Mesenchymal stem cell (in vitro differentiated cells and primary cell): ENCODE measurements at regions not wholly inside any gene's neighbourhood (a gene's known extent, or its start where the extent isn't known, plus 50 kb on each side); places are given as distances from the start of the nearest gene placed in this dataset.

Source experiments
- DNase-seq: peaks from one replicate; pipeline ENCODE4 v3.0.0-alpha.2; 2013
- H2AFZ ChIP-seq: one replicate; pipeline ENCODE4 v1.6.1; 2013; ENCODE audit warnings: low read depth, mild to moderate bottlenecking, control low read depth, inconsistent platforms, low read length, moderate library complexity
- H2AK5ac ChIP-seq: 2 replicates; pipeline ENCODE4 v1.6.1; 2013; ENCODE audit warnings: low read length, moderate library complexity, mild to moderate bottlenecking, inconsistent platforms; ENCODE audit not compliant: severe bottlenecking
- H2BK120ac ChIP-seq: one replicate; pipeline ENCODE4 v1.6.1; 2013; ENCODE audit warnings: low read depth, mild to moderate bottlenecking, inconsistent platforms, low read length, moderate library complexity
- H2BK12ac ChIP-seq, 2 experiments: one replicate each; pipeline ENCODE4 v1.6.1; 2013; ENCODE audit warnings: inconsistent platforms in 2 of 2, low read length in 2 of 2, mild to moderate bottlenecking in 2 of 2, moderate library complexity in 2 of 2, control low read depth in 1 of 2
- H2BK15ac ChIP-seq: one replicate; pipeline ENCODE4 v1.6.1; 2013; ENCODE audit warnings: mild to moderate bottlenecking, low read depth, inconsistent platforms; ENCODE audit not compliant: poor library complexity, severe bottlenecking
- H2BK5ac ChIP-seq: 2 replicates; pipeline ENCODE4 v1.6.1; 2013; ENCODE audit warnings: low read depth, mild to moderate bottlenecking, low read length, control low read depth, inconsistent platforms; ENCODE audit not compliant: poor library complexity, severe bottlenecking
- H3K14ac ChIP-seq, 2 experiments: one replicate each; pipeline ENCODE4 v1.6.1; 2013; ENCODE audit warnings: inconsistent platforms in 2 of 2, low read length in 2 of 2, control low read depth in 1 of 2, mild to moderate bottlenecking in 1 of 2, moderate library complexity in 1 of 2
- H3K18ac ChIP-seq, 2 experiments: one replicate each; pipeline ENCODE4 v1.6.1; 2013; ENCODE audit warnings: inconsistent platforms in 2 of 2, low read length in 2 of 2, control low read depth in 1 of 2, low read depth in 1 of 2, mild to moderate bottlenecking in 1 of 2
- H3K23ac ChIP-seq, 2 experiments: one replicate each; pipeline ENCODE4 v1.6.1; 2013; ENCODE audit warnings: inconsistent platforms in 2 of 2, low read length in 2 of 2, mild to moderate bottlenecking in 2 of 2, moderate library complexity in 2 of 2, control low read depth in 1 of 2
- H3K27ac ChIP-seq: 2 replicates; pipeline ENCODE4 v1.5.1; 2013; ENCODE audit warnings: mild to moderate bottlenecking, moderate library complexity, low read length, control low read depth, inconsistent platforms; ENCODE audit not compliant: poor library complexity, severe bottlenecking
- H3K27me3 ChIP-seq, 2 experiments: 2 replicates each; pipeline versions ENCODE4 v1.6.1 to v1.7.0; 2013; ENCODE audit warnings: low read length in 2 of 2, mild to moderate bottlenecking in 2 of 2, moderate library complexity in 2 of 2, control low read depth in 1 of 2, inconsistent platforms in 1 of 2; ENCODE audit not compliant: control insufficient read depth in 1 of 2, insufficient read depth in 1 of 2
- H3K36me3 ChIP-seq, 2 experiments: 2 replicates each; pipeline versions ENCODE4 v1.6.1 to v1.7.0; 2013; ENCODE audit warnings: low read length in 2 of 2, control low read depth in 1 of 2, inconsistent platforms in 1 of 2, low read depth in 1 of 2, mild to moderate bottlenecking in 1 of 2; ENCODE audit not compliant: insufficient read depth in 2 of 2, control insufficient read depth in 1 of 2
- H3K4ac ChIP-seq, 2 experiments: one replicate each; pipeline ENCODE4 v1.6.1; 2013; ENCODE audit warnings: inconsistent platforms in 2 of 2, low read length in 2 of 2, mild to moderate bottlenecking in 2 of 2, moderate library complexity in 2 of 2, control low read depth in 1 of 2, low read depth in 1 of 2
- H3K4me1 ChIP-seq: 2 replicates; pipeline ENCODE4 v1.6.1; 2013; ENCODE audit warnings: low read depth, low read length, control low read depth; ENCODE audit not compliant: control insufficient read depth, insufficient read depth
- H3K4me2 ChIP-seq: 2 replicates; pipeline ENCODE4 v1.6.1; 2013; ENCODE audit warnings: low read length, mild to moderate bottlenecking, inconsistent platforms; ENCODE audit not compliant: poor library complexity, severe bottlenecking
- H3K4me3 ChIP-seq, 2 experiments: 2 replicates each; pipeline versions ENCODE4 v1.5.1 to v1.7.0; 2013; ENCODE audit warnings: low read length in 2 of 2, mild to moderate bottlenecking in 2 of 2, control low read depth in 1 of 2, low read depth in 1 of 2; ENCODE audit not compliant: insufficient read depth in 1 of 2
- H3K79me1 ChIP-seq: replicated peaks from 2 replicates; pipeline ENCODE4 v1.6.1; 2013; ENCODE audit warnings: mild to moderate bottlenecking, control low read depth, low read length, inconsistent platforms; ENCODE audit not compliant: poor library complexity, severe bottlenecking
- H3K9ac ChIP-seq: 2 replicates; pipeline ENCODE4 v1.7.0; 2013; ENCODE audit warnings: mild to moderate bottlenecking, low read length, moderate library complexity
- H3K9me3 ChIP-seq: 2 replicates; pipeline ENCODE4 v1.7.0; 2013; ENCODE audit warnings: mild to moderate bottlenecking, low read length; ENCODE audit not compliant: control insufficient read depth
- H4K8ac ChIP-seq: one replicate; pipeline ENCODE4 v1.6.1; 2013; ENCODE audit warnings: inconsistent platforms, mild to moderate bottlenecking, low read length, moderate library complexity
- H4K91ac ChIP-seq: one replicate; pipeline ENCODE4 v1.6.1; 2013; ENCODE audit warnings: mild to moderate bottlenecking, low read length, inconsistent platforms
- WGBS: methylation state at CpG from one replicate; pipeline ENCODE4 v1.1.7; 2013; ENCODE audit warnings: mixed read lengths; 5-methylcytosine and 5-hydroxymethylcytosine counted together

DNA sequence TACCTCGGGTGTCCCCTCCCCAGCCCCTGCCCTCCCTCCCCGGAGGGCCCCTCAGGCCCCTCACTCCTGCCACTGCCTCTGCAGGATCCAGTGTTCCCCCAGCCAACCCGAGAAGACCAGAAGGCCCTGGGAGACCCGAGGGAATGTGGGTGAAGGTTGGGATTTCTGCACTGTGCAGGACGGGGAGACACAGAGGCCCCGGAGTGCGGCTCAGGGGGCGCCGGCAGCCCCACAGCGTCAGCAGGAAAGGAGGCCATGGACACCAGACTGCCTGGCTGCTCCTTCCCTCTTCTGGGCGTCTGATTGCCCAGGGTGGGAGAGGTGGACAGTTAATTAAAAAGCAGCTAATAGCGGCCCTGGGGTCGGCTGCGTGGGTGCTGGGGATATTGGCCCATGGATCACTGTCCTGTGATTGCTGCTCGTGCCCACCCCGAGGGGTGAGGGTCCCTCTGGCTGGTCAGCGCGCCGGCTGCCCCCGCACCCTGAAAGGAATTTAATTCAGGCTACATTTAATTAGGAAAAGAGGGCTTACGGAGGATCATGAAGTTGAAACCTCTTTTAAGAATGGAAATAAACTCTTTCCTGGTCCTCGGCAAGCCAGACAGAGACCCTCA lies 57.8 kb upstream of the NKX1-1 start:
- H2BK5ac ChIP-seq: no peak overlapping the region
- peaks cover 11 to 63% of the 10 kb centered on the region in 2 experiments for H3K27me3 ChIP-seq
- H3K9ac ChIP-seq: no peak overlapping the region
- no peaks in the 10 kb centered on the region for H3K79me1 ChIP-seq
- no peak overlapping the region for H3K4ac ChIP-seq
- no peak overlapping the region for H3K4me2 ChIP-seq
- no peak overlapping the region for H4K8ac ChIP-seq
- no peak overlapping the region for H3K14ac ChIP-seq
- H2AK5ac ChIP-seq: no peak overlapping the region
- no peak overlapping the region for H3K18ac ChIP-seq
- 86% methylated on average over 21 of the region's 22 CpGs for WGBS
- H2AFZ ChIP-seq: no peak overlapping the region
- H4K91ac ChIP-seq: no peak overlapping the region
- no peak overlapping the region for H3K23ac ChIP-seq
- no peak overlapping the region for H3K4me3 ChIP-seq
- no peak for DNase-seq
- H3K27ac ChIP-seq: no peak overlapping the region
- no peak overlapping the region for H2BK15ac ChIP-seq
- H3K36me3 ChIP-seq: no peaks in the 10 kb centered on the region
- no peak overlapping the region for H2BK12ac ChIP-seq
- H2BK120ac ChIP-seq: no peak overlapping the region
- peaks cover 16% of the 10 kb centered on the region for H3K4me1 ChIP-seq
- H3K9me3 ChIP-seq: peaks cover 16% of the 10 kb centered on the region

DNA sequence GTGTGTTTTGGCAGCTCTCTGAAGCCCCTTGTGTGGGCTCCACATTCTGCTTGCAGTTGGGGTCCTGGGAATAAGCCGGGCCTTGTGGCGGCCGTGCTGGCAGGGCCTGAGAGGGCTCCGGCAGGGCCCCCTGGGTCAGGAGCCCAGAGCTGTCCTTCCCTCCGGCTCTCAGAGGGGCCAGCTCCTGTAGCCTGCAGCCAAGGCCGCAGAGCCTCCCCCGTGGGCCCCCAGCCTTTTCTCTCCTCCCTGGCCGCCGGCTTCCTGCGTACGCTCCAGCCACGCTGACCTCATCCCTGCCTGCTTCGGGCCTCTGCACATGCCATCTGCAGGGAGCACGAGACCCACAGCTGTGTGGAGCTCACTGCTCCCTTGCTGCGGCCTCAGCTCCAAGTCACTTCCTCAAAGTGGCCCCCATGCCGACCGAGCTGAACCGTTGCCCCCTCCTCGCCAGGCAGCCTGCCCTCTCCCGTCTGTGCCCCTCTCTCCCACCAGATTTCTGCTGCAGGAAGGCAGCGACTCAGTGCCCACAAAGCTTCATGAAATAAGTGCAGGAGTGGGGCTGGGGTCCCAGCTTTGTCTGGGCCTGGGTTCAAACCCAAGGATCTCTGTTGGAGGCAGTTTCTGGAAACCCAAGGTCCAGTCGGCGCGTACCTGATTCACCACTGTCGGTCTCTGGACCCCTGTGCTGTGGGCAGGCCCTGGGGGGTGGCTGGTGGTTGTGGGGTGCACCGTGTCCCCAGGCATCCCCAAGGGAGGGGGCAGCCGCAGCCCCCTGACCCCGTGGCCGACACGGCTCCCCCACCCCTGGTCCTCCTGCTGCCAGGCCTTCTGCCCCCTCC lies 57.1 kb upstream of the NKX1-1 start:
- Histone ChIP-seq H2BK15ac (no peak overlapping the region), H3K23ac (no peak overlapping the region), H2BK12ac (no peak overlapping the region), H3K9ac (no peak overlapping the region), H3K18ac (peak overlapping the region in 1 of 2 experiments; percentile 14), H3K14ac (no peak overlapping the region), H3K27ac (no peak overlapping the region), H4K91ac (no peak overlapping the region), H3K4me1 (peaks cover 16% of the 10 kb centered on the region), H2BK120ac (no peak overlapping the region), H2AFZ (no peak overlapping the region), H3K4me2 (peak overlapping the region; percentile 27), H3K79me1 (no peaks in the 10 kb centered on the region), H3K9me3 (peaks cover 10% of the 10 kb centered on the region), H2AK5ac (peak overlapping the region; percentile 71), H3K27me3 (peaks cover 18 to 70% of the 10 kb centered on the region in 2 experiments), H3K36me3 (no peaks in the 10 kb centered on the region), H4K8ac (no peak overlapping the region), H3K4me3 (no peak overlapping the region), H3K4ac (no peak overlapping the region), H2BK5ac (no peak overlapping the region)
- peak; percentile 36 for DNase-seq
- WGBS: 65% methylated on average over 23 of the region's 30 CpGs

DNA sequence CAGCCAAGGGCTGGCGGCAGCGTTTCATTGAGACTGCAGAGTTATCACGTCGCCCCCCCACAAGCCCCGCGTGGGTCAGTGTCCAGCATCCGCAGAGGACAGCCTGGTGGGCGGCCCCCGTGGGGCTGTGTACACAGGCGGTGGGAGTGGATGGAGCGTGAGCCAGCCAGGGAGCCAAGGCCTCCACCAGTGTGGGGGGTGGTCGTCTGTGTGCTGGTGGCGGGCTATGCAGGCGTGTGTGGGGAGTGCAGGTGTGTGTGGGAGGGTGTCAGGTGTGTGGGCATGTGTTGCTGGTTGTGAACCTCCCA lies 56.5 kb upstream of the NKX1-1 start:
- Histone ChIP-seq H3K4ac (no peak overlapping the region), H2AFZ (no peak overlapping the region), H3K36me3 (no peaks in the 10 kb centered on the region), H4K8ac (no peak overlapping the region), H3K18ac (no peak overlapping the region), H3K27ac (no peak overlapping the region), H3K27me3 (peaks cover 24 to 75% of the 10 kb centered on the region in 2 experiments), H2BK120ac (no peak overlapping the region), H3K4me2 (peak overlapping the region; percentile 27), H4K91ac (no peak overlapping the region), H2BK5ac (no peak overlapping the region), H3K9me3 (peaks cover 5% of the 10 kb centered on the region), H3K9ac (no peak overlapping the region), H2BK15ac (no peak overlapping the region), H2BK12ac (no peak overlapping the region), H3K4me3 (no peak overlapping the region), H3K4me1 (peaks cover 16% of the 10 kb centered on the region), H2AK5ac (peak overlapping the region; percentile 71), H3K79me1 (no peaks in the 10 kb centered on the region), H3K23ac (no peak overlapping the region), H3K14ac (no peak overlapping the region)
- 88% methylated on average over 14 of the region's 14 CpGs for WGBS
- no peak for DNase-seq

DNA sequence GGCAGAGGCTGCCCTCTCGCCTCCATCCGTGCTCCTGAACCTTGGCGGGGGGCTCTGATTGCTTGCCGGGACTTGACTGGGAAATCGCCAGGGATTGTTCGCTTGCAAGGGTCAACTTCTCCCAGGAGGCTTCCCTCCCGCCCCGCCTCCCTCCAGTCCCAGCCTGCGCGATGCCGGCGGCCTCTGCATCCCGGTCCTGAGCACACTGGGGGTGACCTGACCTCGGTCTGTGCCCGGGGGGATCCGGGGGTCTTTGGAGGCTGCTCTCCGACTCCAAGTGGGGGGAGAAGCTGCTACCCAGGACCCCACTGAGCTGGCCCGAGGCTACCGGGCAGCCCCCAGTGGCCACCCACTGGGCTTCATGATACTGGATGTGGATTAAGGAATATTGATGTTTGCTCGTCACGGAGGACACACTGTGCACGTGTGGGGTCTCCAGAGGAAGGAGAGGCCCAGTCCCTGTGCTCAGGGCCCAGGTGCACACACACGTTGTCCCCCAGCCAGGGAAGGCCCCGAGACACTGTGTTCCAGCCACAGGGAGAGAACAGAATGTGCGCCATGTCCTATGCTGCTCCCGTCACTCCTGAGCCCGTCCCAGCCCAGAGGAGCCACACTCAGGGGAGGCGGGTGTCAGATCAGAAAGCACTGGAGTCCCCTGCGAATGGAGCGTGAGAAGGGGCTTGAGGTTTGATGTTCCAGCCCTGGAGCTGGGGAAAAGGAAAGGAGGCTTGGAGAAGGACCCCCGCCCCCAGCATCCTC lies 55.9 kb upstream of the NKX1-1 start:
- Histone ChIP-seq H3K18ac (no peak overlapping the region), H2BK15ac (no peak overlapping the region), H3K9me3 (no peaks in the 10 kb centered on the region), H3K4me3 (no peak overlapping the region), H3K4me1 (peaks cover 16% of the 10 kb centered on the region), H3K27ac (no peak overlapping the region), H3K9ac (no peak overlapping the region), H2BK12ac (no peak overlapping the region), H3K14ac (no peak overlapping the region), H2AFZ (no peak overlapping the region), H4K91ac (no peak overlapping the region), H3K27me3 (peaks cover 28 to 75% of the 10 kb centered on the region in 2 experiments), H3K23ac (no peak overlapping the region), H2AK5ac (peak overlapping the region; percentile 31), H2BK5ac (no peak overlapping the region), H3K36me3 (no peaks in the 10 kb centered on the region), H2BK120ac (no peak overlapping the region), H3K79me1 (no peaks in the 10 kb centered on the region), H3K4me2 (no peak overlapping the region), H4K8ac (no peak overlapping the region), H3K4ac (no peak overlapping the region)
- 73% methylated on average over 31 of the region's 31 CpGs for WGBS
- no peak for DNase-seq
